Activated B cell treated with CpG ODN at 0.5 μM for 24 hours (primary cell): ENCODE measurements at regions not wholly inside any gene's neighbourhood (a gene's known extent, or its start where the extent isn't known, plus 50 kb on each side); places are given as distances from the start of the nearest gene placed in this dataset.

Experiments used
- ATAC-seq: fragments of 200-7000 bp; cut with Tn5 transposase; one replicate; pipeline ENCODE4 v1.10.0; 2021; ENCODE audit warnings: low read depth, mild to moderate bottlenecking, moderate library complexity
- CTCF ChIA-PET: fragments of 350-600 bp; sonication (Branson Sonifier 250); formaldehyde crosslinking; loops from one replicate; lab custom pipeline; 2021; ENCODE audit warnings: antibody characterized with exemption; lab: Charles Lee
- POLR2A ChIA-PET: fragments of 350-600 bp; sonication (Branson Sonifier 250); formaldehyde crosslinking; loops from one replicate; lab custom pipeline; 2021; ENCODE audit warnings: antibody characterized with exemption; lab: Charles Lee
- DNase-seq: peaks from one replicate; pipeline ENCODE4 v3.0.0; 2022
- H3K27ac Mint-ChIP-seq: one replicate; pipeline ENCODE4 v1.8.0; 2020; ENCODE audit warnings: mixed read lengths
- H3K27me3 Mint-ChIP-seq: one replicate; pipeline ENCODE4 v1.8.0; 2021; ENCODE audit warnings: mixed read lengths
- H3K36me3 Mint-ChIP-seq: one replicate; pipeline ENCODE4 v1.8.0; 2021; ENCODE audit warnings: low read depth, mixed read lengths
- H3K4me1 Mint-ChIP-seq: one replicate; pipeline ENCODE4 v1.8.0; 2021; ENCODE audit warnings: mixed read lengths
- H3K4me3 Mint-ChIP-seq: one replicate; pipeline ENCODE4 v1.8.0; 2020; ENCODE audit warnings: mild to moderate bottlenecking, mixed read lengths
- H3K9me3 Mint-ChIP-seq: one replicate; pipeline ENCODE4 v1.8.0; 2020; ENCODE audit warnings: mixed read lengths
- intact Hi-C: fragments of 100-400 bp; cut with micrococcal nuclease; formaldehyde crosslinking; loops from one replicate; pipeline ENCODE4 v1.15.1; 2024
- TF ChIP-seq, protein P1 (sequence below): fragments of 200-600 bp; IDR thresholded peaks from one replicate; pipeline ENCODE4 v1.8.0; 2022; ENCODE audit warnings: antibody characterized with exemption, mild to moderate bottlenecking

DNA sequence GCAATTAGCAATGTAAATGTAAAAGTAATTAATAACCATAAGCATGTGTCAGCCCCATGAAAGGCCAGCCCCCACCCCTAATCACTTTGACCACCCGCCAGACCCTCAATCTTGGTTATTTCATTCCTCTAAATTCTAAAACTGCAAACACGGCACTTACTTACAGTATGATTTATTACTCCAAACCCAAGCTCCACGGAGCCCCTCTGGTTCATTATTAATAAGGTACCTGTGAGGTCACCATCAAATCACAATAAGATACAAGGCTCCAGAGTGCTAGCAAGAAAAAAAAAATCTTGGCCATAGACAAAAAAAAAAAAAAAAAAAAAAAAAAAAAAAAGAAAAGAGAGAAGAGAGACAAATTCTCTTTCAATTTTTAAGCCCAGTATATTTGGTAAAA, 879.5 kb downstream of the TDRD15 start:
- H3K27ac Mint-ChIP-seq = no peak overlapping the region
- DNase-seq (no peak), ATAC-seq (no peak)
- H3K4me1 Mint-ChIP-seq = no peaks in the 10 kb centered on the region
- no peaks in the 10 kb centered on the region for H3K36me3 Mint-ChIP-seq
- intact Hi-C loops = no loop called here
- H3K27me3 Mint-ChIP-seq = no peaks in the 10 kb centered on the region
- TF ChIP-seq, protein P1, sequence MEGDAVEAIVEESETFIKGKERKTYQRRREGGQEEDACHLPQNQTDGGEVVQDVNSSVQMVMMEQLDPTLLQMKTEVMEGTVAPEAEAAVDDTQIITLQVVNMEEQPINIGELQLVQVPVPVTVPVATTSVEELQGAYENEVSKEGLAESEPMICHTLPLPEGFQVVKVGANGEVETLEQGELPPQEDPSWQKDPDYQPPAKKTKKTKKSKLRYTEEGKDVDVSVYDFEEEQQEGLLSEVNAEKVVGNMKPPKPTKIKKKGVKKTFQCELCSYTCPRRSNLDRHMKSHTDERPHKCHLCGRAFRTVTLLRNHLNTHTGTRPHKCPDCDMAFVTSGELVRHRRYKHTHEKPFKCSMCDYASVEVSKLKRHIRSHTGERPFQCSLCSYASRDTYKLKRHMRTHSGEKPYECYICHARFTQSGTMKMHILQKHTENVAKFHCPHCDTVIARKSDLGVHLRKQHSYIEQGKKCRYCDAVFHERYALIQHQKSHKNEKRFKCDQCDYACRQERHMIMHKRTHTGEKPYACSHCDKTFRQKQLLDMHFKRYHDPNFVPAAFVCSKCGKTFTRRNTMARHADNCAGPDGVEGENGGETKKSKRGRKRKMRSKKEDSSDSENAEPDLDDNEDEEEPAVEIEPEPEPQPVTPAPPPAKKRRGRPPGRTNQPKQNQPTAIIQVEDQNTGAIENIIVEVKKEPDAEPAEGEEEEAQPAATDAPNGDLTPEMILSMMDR = no peak
- H3K4me3 Mint-ChIP-seq = no peak overlapping the region
- POLR2A ChIA-PET = no interaction called here
- CTCF ChIA-PET = no interaction called here
- no peaks in the 10 kb centered on the region for H3K9me3 Mint-ChIP-seq

GRCh38 chr2:22011048-22011447, 887.3 kb downstream of the TDRD15 start:
- no peak for ATAC-seq
- H3K36me3 Mint-ChIP-seq = no peaks in the 10 kb centered on the region
- CTCF ChIA-PET = no interaction called here
- no peaks in the 10 kb centered on the region for H3K4me1 Mint-ChIP-seq
- H3K27me3 Mint-ChIP-seq = no peaks in the 10 kb centered on the region
- DNase-seq = no peak
- TF ChIP-seq, protein P1 = no peak
- POLR2A ChIA-PET = no interaction called here
- H3K4me3 Mint-ChIP-seq = no peak overlapping the region
- no peak overlapping the region for H3K27ac Mint-ChIP-seq
- intact Hi-C loops = no loop called here
- peaks cover 7% of the 10 kb centered on the region for H3K9me3 Mint-ChIP-seq

DNA sequence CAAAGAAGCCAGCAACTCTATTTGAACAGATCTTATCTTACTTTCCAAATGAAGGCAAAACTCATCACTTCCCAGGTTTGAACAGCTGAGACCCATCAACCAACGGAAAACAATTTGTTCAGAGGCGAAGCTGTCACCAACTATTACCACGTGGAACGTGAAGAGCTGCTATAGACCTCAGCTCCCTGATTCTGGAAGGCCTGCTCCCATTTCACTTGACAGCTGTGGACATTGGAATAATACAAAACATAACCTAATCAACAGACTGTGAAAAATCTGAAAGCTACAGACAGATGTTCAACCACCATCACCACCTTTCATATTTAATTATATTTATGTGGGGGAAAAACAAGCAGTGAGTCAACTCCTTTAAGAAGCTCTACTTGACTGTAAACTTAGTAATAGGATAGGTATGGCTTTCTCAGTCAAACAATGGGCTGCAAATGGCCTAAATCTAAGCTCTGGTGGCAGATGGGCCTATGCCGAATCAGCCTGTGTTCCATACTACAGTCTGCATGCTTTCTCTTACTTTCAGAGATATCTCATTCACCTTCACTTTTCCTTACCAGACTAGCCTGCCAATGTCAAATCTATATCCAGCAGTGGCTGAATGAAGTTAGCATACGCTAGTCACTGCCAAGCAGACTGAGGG, 896.4 kb downstream of the TDRD15 start:
- TF ChIP-seq, protein P1 = no peak
- H3K27me3 Mint-ChIP-seq = no peaks in the 10 kb centered on the region
- no peak for ATAC-seq
- H3K36me3 Mint-ChIP-seq = no peaks in the 10 kb centered on the region
- intact Hi-C loops = no loop called here
- H3K27ac Mint-ChIP-seq = no peak overlapping the region
- ChIA-PET CTCF (no interaction called here), POLR2A (no interaction called here)
- H3K4me3 Mint-ChIP-seq = no peak overlapping the region
- no peak for DNase-seq
- H3K9me3 Mint-ChIP-seq = no peaks in the 10 kb centered on the region
- H3K4me1 Mint-ChIP-seq = no peaks in the 10 kb centered on the region

- no peak for DNase-seq
- CTCF ChIA-PET = no interaction called here
- intact Hi-C loops = no loop called here
- TF ChIP-seq, protein P1 = no peak
- Mint-ChIP-seq H3K27ac (no peak overlapping the region), H3K4me3 (no peak overlapping the region), H3K9me3 (no peaks in the 10 kb centered on the region), H3K4me1 (no peaks in the 10 kb centered on the region), H3K36me3 (no peaks in the 10 kb centered on the region), H3K27me3 (no peaks in the 10 kb centered on the region)
- POLR2A ChIA-PET = no interaction called here
- ATAC-seq = no peak
Observed at GRCh38 chr2:22027345-22028005, 903.7 kb downstream of the TDRD15 start.

DNA sequence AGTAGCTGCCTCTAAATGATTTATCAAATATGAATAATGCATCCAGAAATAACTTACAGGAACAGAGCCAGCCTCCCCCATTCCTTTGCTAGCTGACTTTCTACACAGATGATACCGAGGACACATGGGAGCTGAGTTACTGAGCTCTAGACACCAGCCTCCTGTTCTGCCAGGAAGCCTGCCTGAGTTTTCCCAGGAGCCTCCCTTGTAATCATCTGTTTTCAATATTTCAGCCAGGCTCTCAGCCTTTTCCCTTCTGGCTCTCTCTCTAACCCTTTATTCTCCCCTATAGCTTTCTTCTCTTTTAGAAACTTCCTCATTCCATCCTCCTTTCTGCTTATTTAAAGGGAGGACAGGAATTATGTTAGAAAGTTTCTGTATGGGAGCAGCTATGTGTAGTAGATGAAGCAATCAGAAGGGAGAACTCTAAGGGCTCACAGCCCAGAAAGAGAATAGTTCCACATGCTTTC, 911.6 kb downstream of the TDRD15 start:
- intact Hi-C loops = no loop called here
- Mint-ChIP-seq H3K27ac (no peak overlapping the region), H3K4me3 (no peak overlapping the region), H3K36me3 (no peaks in the 10 kb centered on the region), H3K27me3 (no peaks in the 10 kb centered on the region), H3K9me3 (no peaks in the 10 kb centered on the region), H3K4me1 (no peaks in the 10 kb centered on the region)
- DNase-seq (no peak), ATAC-seq (no peak)
- ChIA-PET CTCF (no interaction called here), POLR2A (no interaction called here)
- TF ChIP-seq, protein P1 = no peak
